ENCODE measurements at regions not wholly inside any gene's neighbourhood (a gene's known extent, or its start where the extent isn't known, plus 50 kb on each side); places are given as distances from the start of the nearest gene placed in this dataset.

DNA sequence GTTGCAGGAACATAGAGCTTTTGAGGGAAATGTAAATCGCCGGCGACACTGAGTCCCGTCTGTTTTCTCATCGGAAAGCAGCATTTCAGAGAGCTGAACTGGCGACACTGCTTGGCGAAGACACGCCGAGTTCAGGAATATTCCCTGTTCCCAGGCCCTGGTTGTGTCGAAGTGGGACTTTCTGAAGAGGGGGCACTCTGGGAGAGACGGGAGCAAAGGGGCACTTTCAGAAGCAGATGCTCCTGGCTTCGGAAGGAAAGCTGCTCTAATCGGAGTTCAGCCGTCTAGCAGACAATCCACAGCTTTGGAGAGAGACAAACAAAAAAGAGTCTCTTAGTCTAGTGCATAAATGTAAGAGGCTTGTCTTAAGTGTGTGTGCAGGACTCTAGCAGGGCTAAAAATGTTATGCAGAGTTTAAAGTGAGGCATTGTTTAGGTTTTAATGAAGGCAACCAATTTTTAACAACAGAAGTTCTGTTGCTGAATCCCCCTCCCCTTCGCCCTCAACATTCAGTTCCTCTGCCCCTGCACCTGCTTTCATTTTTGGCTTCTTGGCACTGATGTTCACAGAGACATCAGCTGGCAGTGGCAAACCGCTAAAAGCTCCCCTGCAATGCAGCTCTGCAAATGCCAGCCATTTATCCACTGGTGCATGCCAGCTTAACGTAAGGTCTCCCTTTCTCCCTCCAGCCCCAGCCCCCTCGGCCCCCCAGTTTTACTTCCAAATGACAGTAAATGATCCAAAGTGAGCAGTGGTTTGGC lies 289.5 kb upstream of the MPDZ start:
- Histone ChIP-seq H3K36me3 (ENCODE audit: insufficient read depth in 1 of 2, low read depth in 1 of 2) (no peaks in the 10 kb centered on the region), H3K27me3 (ENCODE audit: insufficient read depth in 3 of 3, low read length in 2 of 3) (no peaks in the 10 kb centered on the region), H3K4me3 (peak overlapping the region; percentile 55), H3K27ac (peak overlapping the region; percentile 72), H3K9me3 (no peaks in the 10 kb centered on the region), H3K4me1 (peaks cover 20% of the 10 kb centered on the region)
- TF ChIP-seq, protein P1, sequence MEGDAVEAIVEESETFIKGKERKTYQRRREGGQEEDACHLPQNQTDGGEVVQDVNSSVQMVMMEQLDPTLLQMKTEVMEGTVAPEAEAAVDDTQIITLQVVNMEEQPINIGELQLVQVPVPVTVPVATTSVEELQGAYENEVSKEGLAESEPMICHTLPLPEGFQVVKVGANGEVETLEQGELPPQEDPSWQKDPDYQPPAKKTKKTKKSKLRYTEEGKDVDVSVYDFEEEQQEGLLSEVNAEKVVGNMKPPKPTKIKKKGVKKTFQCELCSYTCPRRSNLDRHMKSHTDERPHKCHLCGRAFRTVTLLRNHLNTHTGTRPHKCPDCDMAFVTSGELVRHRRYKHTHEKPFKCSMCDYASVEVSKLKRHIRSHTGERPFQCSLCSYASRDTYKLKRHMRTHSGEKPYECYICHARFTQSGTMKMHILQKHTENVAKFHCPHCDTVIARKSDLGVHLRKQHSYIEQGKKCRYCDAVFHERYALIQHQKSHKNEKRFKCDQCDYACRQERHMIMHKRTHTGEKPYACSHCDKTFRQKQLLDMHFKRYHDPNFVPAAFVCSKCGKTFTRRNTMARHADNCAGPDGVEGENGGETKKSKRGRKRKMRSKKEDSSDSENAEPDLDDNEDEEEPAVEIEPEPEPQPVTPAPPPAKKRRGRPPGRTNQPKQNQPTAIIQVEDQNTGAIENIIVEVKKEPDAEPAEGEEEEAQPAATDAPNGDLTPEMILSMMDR (IDR thresholded peaks at IDR 0.05), result no peak
- intact Hi-C loops (cut with DNase I), result no loop called here
- WGBS, 3 donors, result 7 to 13% (median 8%) methylated on average over 18 of the region's 18 CpGs
- ATAC-seq, result peak; percentile 28 to 61 (median 46)
- peak; percentile 15 to 19 for DNase-seq

DNA sequence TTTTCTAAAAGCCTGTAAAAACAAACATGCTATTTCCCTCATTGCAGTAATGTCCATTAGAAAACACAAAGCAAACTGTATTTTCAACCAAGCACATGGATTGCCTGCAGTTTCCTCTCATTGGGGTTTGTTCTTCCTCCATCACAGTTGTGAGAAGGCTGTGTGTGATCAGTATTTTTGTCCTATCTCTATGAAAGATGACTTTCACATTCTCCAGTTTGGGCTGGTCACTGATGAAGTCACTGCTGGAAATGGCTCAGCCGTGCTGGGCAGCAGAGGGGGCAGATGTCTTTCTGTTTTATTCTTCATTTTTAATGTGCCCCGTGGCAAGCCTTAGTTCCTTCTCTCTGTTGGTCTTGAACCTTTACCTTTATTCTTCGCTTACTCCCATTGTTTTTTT lies 288.9 kb upstream of the MPDZ start:
- TF ChIP-seq, protein P1 (IDR thresholded peaks at IDR 0.05), result no peak
- WGBS, 3 donors, result 4 to 22% (median 7%) methylated on average over 3 of the region's 3 CpGs
- no peaks in the 10 kb centered on the region for H3K36me3 ChIP-seq (ENCODE audit: insufficient read depth in 1 of 2, low read depth in 1 of 2)
- intact Hi-C loops (cut with DNase I), result no loop called here
- no peaks in the 10 kb centered on the region for H3K9me3 ChIP-seq
- ATAC-seq (peak in 3 of 4 donors; percentile 50 to 77 (median 52)), DNase-seq (peak in 1 of 2 donors; percentile 42)
- peak overlapping the region; percentile 72 for H3K27ac ChIP-seq
- H3K4me3 ChIP-seq, result peak overlapping the region; percentile 55
- H3K27me3 ChIP-seq (ENCODE audit: insufficient read depth in 3 of 3, low read length in 2 of 3), result no peaks in the 10 kb centered on the region
- peaks cover 20% of the 10 kb centered on the region for H3K4me1 ChIP-seq

DNA sequence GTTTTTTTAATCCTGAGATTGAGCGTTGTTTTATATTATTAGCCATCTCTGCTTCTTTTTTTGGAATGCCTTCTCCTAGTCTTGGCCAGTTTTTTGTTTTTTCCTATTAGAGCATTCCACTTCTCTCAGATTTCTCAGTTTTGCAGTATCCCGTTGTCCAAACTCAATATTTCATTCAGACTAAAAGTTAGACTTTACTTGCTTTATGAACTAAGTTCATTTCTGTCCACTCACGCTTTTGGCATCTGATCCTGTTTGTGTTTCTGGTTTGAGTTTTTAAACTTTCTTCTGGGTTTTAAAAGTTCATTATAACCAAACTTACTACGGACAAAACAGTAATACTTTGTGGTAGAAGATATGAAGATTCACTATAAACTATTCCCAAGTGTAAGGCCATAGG lies 288.3 kb upstream of the MPDZ start:
- TF ChIP-seq, protein P1 (IDR thresholded peaks at IDR 0.05), result no peak
- DNase-seq, result no peak
- no peaks in the 10 kb centered on the region for H3K36me3 ChIP-seq (ENCODE audit: insufficient read depth in 1 of 2, low read depth in 1 of 2)
- H3K9me3 ChIP-seq, result no peaks in the 10 kb centered on the region
- no peaks in the 10 kb centered on the region for H3K27me3 ChIP-seq (ENCODE audit: insufficient read depth in 3 of 3, low read length in 2 of 3)
- intact Hi-C loops (cut with DNase I), result no loop called here
- H3K27ac ChIP-seq, result peak overlapping the region; percentile 72
- H3K4me1 ChIP-seq, result peaks cover 20% of the 10 kb centered on the region
- H3K4me3 ChIP-seq, result peak overlapping the region; percentile 55
- ATAC-seq, result no peak
- 45 to 46% (median 46%) methylated on average over 4 of the region's 4 CpGs for WGBS, 3 donors

DNA sequence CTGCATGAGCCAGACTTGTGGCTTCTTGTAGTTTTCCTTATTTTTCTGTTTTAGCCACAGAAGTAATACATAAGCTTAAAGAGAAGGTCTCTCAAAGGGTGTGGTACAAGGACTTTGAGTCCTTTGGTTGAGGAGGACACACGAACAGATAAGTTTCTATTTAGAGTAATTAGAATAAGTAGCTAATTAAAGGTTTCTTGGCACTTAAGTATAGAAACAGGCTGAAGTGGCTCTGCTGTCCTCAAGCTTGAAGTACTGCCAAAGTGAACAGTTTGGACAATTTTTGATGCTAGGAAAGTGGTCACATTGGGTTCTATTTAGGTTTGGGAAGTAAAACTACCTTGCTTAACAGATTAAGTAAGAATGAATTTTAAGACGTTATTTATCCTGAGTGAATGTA lies 278.3 kb upstream of the MPDZ start:
- ATAC-seq (peak in 3 of 4 donors; percentile 40 to 63 (median 57)), DNase-seq (no peak)
- Histone ChIP-seq H3K36me3 (ENCODE audit: insufficient read depth in 1 of 2, low read depth in 1 of 2) (no peaks in the 10 kb centered on the region), H3K4me1 (peaks cover 4% of the 10 kb centered on the region), H3K27ac (no peak overlapping the region), H3K9me3 (no peaks in the 10 kb centered on the region), H3K4me3 (no peak overlapping the region), H3K27me3 (ENCODE audit: insufficient read depth in 3 of 3, low read length in 2 of 3) (no peaks in the 10 kb centered on the region)
- TF ChIP-seq, protein P1 (IDR thresholded peaks at IDR 0.05), result no peak
- WGBS, 3 donors, result 13 to 22% (median 21%) methylated on average over 2 of the region's 2 CpGs
- intact Hi-C loops (cut with DNase I), result loop anchor here in 1 of 2 donors (5.0 to 10.0 kb wide), 2 partner anchors 50 to 113 kb away; no protein-coding TSS in a partner anchor
